HEK293T (cell line): ENCODE measurements at regions not wholly inside any gene's neighbourhood (a gene's known extent, or its start where the extent isn't known, plus 50 kb on each side); places are given as distances from the start of the nearest gene placed in this dataset.
A peak's percentile ranks its signal among the peaks of the same experiment; 100 is the strongest.

Experiments used
- CTCF ChIA-PET: fragments of 350-600 bp; formaldehyde crosslinking; extraction: SDS; loops from one replicate; lab custom pipeline; 2021; ENCODE audit warnings: antibody characterized with exemption, inconsistent platforms; lab: Yijun Ruan, JAX
- POLR2A ChIA-PET: fragments of 350-600 bp; formaldehyde crosslinking; extraction: SDS; loops from one replicate; lab custom pipeline; 2020; ENCODE audit warnings: antibody characterized with exemption, inconsistent platforms; lab: Yijun Ruan, JAX
- DNase-seq: peaks from one replicate; pipeline ENCODE4 v3.0.0; 2012; ENCODE audit warnings: mixed read lengths; ENCODE audit errors: extremely low spot score
- ARNT ChIP-seq: fragments of 450-650 bp; IDR thresholded peaks from 2 replicates; pipeline ENCODE4 v1.6.1; 2017; ENCODE audit warnings: mild to moderate bottlenecking
- BHLHE40 ChIP-seq: fragments of 450-650 bp; IDR thresholded peaks from 2 replicates; pipeline ENCODE4 v1.6.1; 2016; ENCODE audit warnings: mild to moderate bottlenecking, moderate library complexity, borderline replicate concordance
- CTBP1 ChIP-seq: fragments of 450-650 bp; IDR thresholded peaks from 2 replicates; pipeline ENCODE4 v1.6.1; 2016; ENCODE audit warnings: borderline replicate concordance
- ELF4 ChIP-seq: fragments of 450-650 bp; IDR thresholded peaks from 2 replicates; pipeline ENCODE4 v1.6.1; 2017; ENCODE audit warnings: antibody characterized with exemption
- FOXA1 ChIP-seq: fragments of 450-650 bp; IDR thresholded peaks from 2 replicates; pipeline ENCODE4 v1.6.1; 2016; ENCODE audit warnings: mild to moderate bottlenecking
- FOXK2 ChIP-seq: fragments of 450-650 bp; IDR thresholded peaks from 2 replicates; pipeline ENCODE4 v1.6.1; 2016; ENCODE audit warnings: mild to moderate bottlenecking
- FOXM1 ChIP-seq: fragments of 450-650 bp; IDR thresholded peaks from 2 replicates; pipeline ENCODE4 v1.6.1; 2017; ENCODE audit warnings: mild to moderate bottlenecking, borderline replicate concordance
- HDGF ChIP-seq: fragments of 450-650 bp; IDR thresholded peaks from 2 replicates; pipeline ENCODE4 v1.6.1; 2017; ENCODE audit warnings: antibody characterized with exemption, borderline replicate concordance
- L3MBTL2 ChIP-seq: fragments of 450-650 bp; conservative IDR thresholded peaks from 2 replicates; pipeline ENCODE4 v1.6.1; 2016; ENCODE audit warnings: mild to moderate bottlenecking
- LEF1 ChIP-seq: fragments of 450-650 bp; IDR thresholded peaks from 2 replicates; pipeline ENCODE4 v1.6.1; 2017; ENCODE audit warnings: mild to moderate bottlenecking, borderline replicate concordance
- NFRKB ChIP-seq: fragments of 450-650 bp; IDR thresholded peaks from 2 replicates; pipeline ENCODE4 v1.6.1; 2016; ENCODE audit warnings: mild to moderate bottlenecking, moderate library complexity
- PKNOX1 ChIP-seq: fragments of 450-650 bp; IDR thresholded peaks from 2 replicates; pipeline ENCODE4 v1.6.1; 2016
- SP1 ChIP-seq: fragments of 450-650 bp; IDR thresholded peaks from 2 replicates; pipeline ENCODE4 v1.6.1; 2017
- SUZ12 ChIP-seq: fragments of 450-650 bp; IDR thresholded peaks from 2 replicates; pipeline ENCODE4 v1.6.1; 2016; ENCODE audit warnings: mild to moderate bottlenecking
- TARDBP ChIP-seq: fragments of 450-650 bp; IDR thresholded peaks from 2 replicates; pipeline ENCODE4 v1.6.1; 2016
- ZNF384 ChIP-seq: fragments of 450-650 bp; IDR thresholded peaks from 2 replicates; pipeline ENCODE4 v1.6.1; 2016

DNA sequence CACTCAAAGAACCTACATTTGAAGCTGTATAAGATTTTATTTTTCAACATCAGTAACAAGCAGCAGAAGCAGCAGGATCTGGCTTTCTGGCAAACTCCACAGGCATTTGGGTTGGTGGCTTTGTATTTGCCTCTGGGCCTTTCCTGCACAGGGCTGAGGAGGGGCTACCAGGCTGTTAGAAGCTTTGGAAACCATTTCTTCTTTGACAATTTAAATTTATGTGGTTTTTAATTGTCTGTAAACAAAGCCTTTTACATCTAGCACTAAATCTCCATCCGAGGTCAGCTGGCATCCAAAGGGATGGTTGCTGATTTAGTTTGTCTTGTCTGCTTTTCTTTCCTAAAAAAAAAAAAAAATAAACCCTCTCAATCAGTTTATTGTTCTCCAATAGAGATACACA, 127.5 kb upstream of the OBI1 start:
- no peak for DNase-seq
- ChIA-PET CTCF (interaction anchor here (1.2 kb wide), 1 partner anchor 62 kb away, joined by 4 read pairs; no protein-coding TSS in a partner anchor), POLR2A (no interaction called here)
- TF ChIP-seq PKNOX1 (peak; percentile 67), ARNT (no peak)

GRCh38 chr13:78785764-78786163, 126.8 kb upstream of the OBI1 start:
- CTCF ChIA-PET, result no interaction called here
- POLR2A ChIA-PET, result no interaction called here
- TF ChIP-seq ZNF384 (no peak), FOXK2 (no peak), FOXA1 (no peak), SP1 (no peak), ELF4 (no peak), ARNT (no peak), CTBP1 (no peak)
- no peak for DNase-seq

- CTCF ChIA-PET, result no interaction called here
- POLR2A ChIA-PET, result interaction anchor here (1.6 kb wide), 1 partner anchor 181 kb away, joined by 5 read pairs; the partner anchor contains the start of gene POU4F1
- TF ChIP-seq FOXK2 (0 out of 2 replicates have a peak, but pooled peaks have one; percentile 12), FOXM1 (no peak), L3MBTL2 (peak; percentile 92), SUZ12 (no peak), NFRKB (no peak)
- DNase-seq, result no peak
Observed at GRCh38 chr13:78784014-78784750, 125.2 kb upstream of the OBI1 start.

DNA sequence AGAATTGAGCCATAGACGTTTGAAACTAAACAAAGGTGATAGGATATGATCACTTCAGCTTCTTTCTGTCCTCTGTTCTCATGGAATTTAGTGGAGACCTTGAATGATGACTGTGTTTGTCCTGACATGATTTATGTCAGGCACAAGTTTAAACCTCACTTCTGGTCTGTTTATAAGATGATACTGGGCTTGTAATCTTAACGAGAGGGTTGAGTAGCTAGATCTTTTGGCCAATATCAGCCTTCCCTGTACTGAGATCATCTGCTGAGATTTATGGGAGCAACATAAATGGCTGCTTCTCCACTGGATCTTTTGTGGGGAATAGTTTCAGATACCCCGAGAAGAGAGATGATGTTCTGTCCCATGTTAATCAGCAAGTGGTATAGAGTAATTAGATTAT, 121.8 kb upstream of the OBI1 start:
- ChIA-PET POLR2A (interaction anchor here (1.2 to 1.5 kb wide), 3 partner anchors 12 to 177 kb away, joined by 3 to 4 read pairs (median 3); partner anchors contain the start of gene POU4F1), CTCF (interaction anchor here (0.8 to 1.4 kb wide), 5 partner anchors 16 to 540 kb away, joined by 3 to 6 read pairs (median 3); no protein-coding TSS in a partner anchor)
- TF ChIP-seq HDGF (no peak), PKNOX1 (peak; percentile 97), FOXK2 (0 out of 2 replicates have a peak, but pooled peaks have one; percentile 12), FOXA1 (no peak), L3MBTL2 (no peak), NFRKB (no peak), CTBP1 (peak; percentile 93)
- peak; percentile 62 for DNase-seq

DNA sequence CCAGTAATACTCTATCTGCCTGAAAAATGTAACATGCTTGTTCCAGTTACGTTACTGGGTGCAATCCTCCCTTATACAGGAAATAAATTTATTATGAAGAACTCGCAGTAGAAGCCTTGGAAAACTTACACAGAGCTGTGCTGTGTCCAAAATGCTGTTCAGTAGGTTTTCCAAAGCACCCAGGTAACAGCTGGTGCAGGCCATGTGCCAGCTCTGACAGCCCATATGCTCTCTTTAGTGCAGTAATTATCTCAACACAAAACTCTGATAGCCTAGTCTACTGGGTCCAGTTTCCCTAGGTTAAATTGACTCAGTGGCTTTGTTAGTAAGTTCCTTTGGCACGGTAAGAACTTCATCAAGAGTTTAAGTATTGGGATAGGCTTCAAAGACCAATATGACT, 120.7 kb upstream of the OBI1 start:
- ChIA-PET CTCF (interaction anchor here (0.6 to 1.4 kb wide), 3 partner anchors 193 to 274 kb away, joined by 3 read pairs; no protein-coding TSS in a partner anchor), POLR2A (no interaction called here)
- TF ChIP-seq ARNT, result no peak
- TF ChIP-seq BHLHE40, result no peak
- no peak for TF ChIP-seq PKNOX1
- no peak for TF ChIP-seq NFRKB
- no peak for TF ChIP-seq FOXM1
- no peak for TF ChIP-seq HDGF
- no peak for TF ChIP-seq LEF1
- no peak for TF ChIP-seq SUZ12
- no peak for TF ChIP-seq SP1
- no peak for TF ChIP-seq TARDBP
- no peak for TF ChIP-seq FOXK2
- no peak for TF ChIP-seq ZNF384
- TF ChIP-seq CTBP1, result no peak
- TF ChIP-seq FOXA1, result no peak
- TF ChIP-seq ELF4, result no peak
- no peak; the same call in 1 of the 2 replicates for TF ChIP-seq L3MBTL2
- no peak for DNase-seq

DNA sequence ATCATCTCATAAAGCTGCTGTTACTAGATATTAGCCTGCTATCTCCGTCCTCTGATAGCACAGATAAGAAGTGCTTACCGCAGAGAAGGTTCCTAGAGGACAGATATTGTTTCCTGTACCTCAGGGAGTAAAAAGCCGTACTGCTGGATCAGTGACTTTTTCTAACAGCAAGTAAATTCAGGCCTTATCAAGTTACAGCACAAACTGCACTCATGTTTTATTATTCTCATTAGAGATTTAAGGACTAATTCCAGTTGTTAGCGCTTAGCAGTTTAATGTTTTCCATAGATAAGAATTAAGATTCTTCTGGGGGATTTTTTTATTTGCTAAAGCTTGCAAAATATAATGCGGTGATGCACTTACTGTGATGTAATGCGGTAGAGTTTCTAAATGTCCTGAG, 119.0 kb upstream of the OBI1 start:
- TF ChIP-seq ARNT (no peak), TARDBP (no peak), ELF4 (no peak), SP1 (no peak), ZNF384 (peak; percentile 8; the same call in 1 of the 2 replicates), SUZ12 (no peak), FOXK2 (no peak), CTBP1 (peak; percentile 26; the same call in 1 of the 2 replicates), PKNOX1 (peak; percentile 23; the same call in 1 of the 2 replicates), LEF1 (no peak)
- ChIA-PET CTCF (interaction anchor here (1.1 to 1.3 kb wide), 2 partner anchors 13 to 200 kb away, joined by 3 read pairs; no protein-coding TSS in a partner anchor), POLR2A (no interaction called here)
- DNase-seq, result peak; percentile 53
